Uterus (tissue), 2 donors: ENCODE measurements at regions not wholly inside any gene's neighbourhood (a gene's known extent, or its start where the extent isn't known, plus 50 kb on each side); places are given as distances from the start of the nearest gene placed in this dataset.

ENCODE experiments used
- CTCF ChIP-seq, 4 experiments: fragments of 200-600 bp in 2 of 4; fragments of 450-650 bp in 2 of 4; sonication (generic) in 2 of 4; IDR thresholded peaks; one replicate each; pipeline ENCODE4 v1.5.1; 2016 to 2019; ENCODE audit warnings: antibody characterized with exemption in 4 of 4, mild to moderate bottlenecking in 2 of 4, moderate library complexity in 1 of 4
- POLR2A ChIP-seq, 2 donors: fragments of 450-650 bp; IDR thresholded peaks; one replicate each; pipeline ENCODE4 v1.6.1; 2016; ENCODE audit warnings: antibody characterized with exemption in 2 of 2, mild to moderate bottlenecking in 1 of 2, moderate library complexity in 1 of 2

GRCh38 chr1:19554090-19554489 lies 68.8 kb upstream of the CAPZB start:
- TF ChIP-seq CTCF (IDR thresholded peaks at IDR 0.05) (no peak), POLR2A (IDR thresholded peaks at IDR 0.05) (no peak)
